T-helper 9 cell (primary cell): ENCODE measurements at regions not wholly inside any gene's neighbourhood (a gene's known extent, or its start where the extent isn't known, plus 50 kb on each side); places are given as distances from the start of the nearest gene placed in this dataset.
"Not testable (repeated sequence)": the region's sequence is repeated elsewhere in the genome, so short reads cannot be mapped to it uniquely, and the experiment has no call there.

ENCODE experiments used
- DNase-seq: peaks from one replicate; pipeline ENCODE4 v3.0.0-alpha.2; 2020

GRCh38 chr14:106302661-106303060 lies 776.3 kb downstream of the TMEM121 start:
- DNase-seq: no peak

- no peak for DNase-seq
Measured at GRCh38 chr14:106304271-106304670, 777.9 kb downstream of the TMEM121 start.

- DNase-seq: peak; percentile 69
Measured at GRCh38 chr14:106308839-106309389, 782.5 kb downstream of the TMEM121 start.

DNA sequence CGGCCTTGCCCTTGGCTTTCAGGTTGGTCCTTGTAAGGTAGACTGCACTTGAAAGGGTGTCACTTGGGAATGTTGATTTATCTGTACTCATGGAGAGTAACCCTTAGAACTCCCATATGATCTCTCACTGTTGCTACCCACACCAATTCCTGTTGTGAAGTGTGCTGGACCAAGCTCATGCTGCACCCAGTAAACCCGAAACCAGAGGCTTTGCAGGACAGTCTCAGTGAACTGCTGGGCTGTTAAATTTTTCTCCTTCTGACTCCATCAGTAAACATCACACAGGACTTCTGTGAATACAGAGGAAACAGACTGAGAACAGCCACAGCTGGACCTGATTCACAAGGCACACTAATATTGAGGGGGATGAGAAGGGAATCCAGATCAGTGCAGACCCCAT lies 783.0 kb downstream of the TMEM121 start:
- no peak for DNase-seq

DNA sequence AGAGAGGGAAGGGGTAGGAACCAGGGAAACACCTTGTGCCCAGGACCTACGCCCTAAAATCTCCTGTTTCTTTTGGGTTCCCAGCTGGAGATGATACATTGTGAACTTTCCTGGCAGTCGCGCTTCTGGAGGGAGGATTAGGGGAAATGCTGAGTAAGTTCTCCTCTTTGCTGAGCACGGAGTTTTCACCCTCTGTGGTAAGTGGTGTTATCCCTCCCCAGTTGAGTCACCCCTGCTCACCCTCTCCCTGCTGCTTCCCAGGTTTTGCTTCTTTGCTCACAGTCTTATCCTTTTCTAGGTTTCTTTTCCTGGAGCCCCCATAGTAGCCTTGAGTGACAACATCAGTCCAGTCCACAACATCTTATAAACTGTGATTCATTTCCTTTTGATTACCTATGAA lies 789.1 kb downstream of the TMEM121 start:
- DNase-seq: no peak

- DNase-seq: no peak
Measured at GRCh38 chr14:106317593-106317992, 791.2 kb downstream of the TMEM121 start.

- peak; percentile 33 for DNase-seq
Measured at GRCh38 chr14:106318700-106319099, 792.3 kb downstream of the TMEM121 start.

DNA sequence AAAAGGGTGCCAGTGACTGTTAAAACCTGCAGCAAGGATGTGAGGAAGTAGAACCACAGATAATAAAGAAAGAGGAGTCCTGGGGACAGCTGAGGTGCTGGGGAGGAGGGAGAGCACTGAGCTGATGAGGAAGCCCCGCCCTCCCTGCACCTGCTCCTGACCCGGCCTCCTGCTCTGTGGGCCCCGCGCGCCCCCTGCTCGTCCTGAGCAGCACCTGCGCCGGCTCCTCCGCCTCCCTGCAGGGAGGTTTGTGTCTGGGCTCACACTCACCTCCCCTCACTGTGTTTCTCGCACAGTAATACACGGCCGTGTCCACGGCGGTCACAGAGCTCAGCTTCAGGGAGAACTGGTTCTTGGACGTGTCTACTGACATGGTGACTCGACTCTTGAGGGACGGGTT lies 797.6 kb downstream of the TMEM121 start:
- not testable (repeated sequence) for DNase-seq

- DNase-seq: no peak
Measured at GRCh38 chr14:106327234-106327633, 800.9 kb downstream of the TMEM121 start.

DNA sequence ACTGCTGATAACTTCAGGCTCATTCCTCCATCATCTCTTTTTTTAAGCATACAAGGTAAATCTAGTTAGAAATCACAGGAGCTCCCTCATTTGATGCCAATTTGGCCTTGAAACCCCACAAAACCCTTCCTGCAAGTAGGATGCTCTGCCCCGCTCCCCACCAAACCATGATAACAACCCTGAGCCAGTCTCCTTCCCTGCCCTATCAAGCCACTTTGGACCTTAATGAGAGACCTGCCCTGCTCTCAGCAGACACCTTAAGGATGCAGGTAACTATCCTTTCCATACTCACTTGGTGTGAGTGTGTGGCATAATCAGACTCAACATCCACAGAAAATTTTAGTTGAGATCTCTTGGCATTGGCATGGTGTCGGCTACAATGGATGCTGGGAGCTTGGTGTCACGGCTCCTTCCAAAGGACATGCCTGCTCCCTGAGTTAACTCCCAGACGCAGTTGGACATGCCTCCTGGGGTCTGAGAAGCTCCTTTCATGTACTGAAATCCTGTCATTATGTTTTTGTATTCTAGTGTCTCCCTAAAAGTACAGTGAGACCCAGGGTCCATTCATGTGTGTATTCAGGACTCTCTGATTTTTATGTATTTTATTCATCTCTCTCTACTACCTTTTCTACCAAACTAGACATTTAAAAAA lies 801.4 kb downstream of the TMEM121 start:
- DNase-seq: not testable (repeated sequence)

DNA sequence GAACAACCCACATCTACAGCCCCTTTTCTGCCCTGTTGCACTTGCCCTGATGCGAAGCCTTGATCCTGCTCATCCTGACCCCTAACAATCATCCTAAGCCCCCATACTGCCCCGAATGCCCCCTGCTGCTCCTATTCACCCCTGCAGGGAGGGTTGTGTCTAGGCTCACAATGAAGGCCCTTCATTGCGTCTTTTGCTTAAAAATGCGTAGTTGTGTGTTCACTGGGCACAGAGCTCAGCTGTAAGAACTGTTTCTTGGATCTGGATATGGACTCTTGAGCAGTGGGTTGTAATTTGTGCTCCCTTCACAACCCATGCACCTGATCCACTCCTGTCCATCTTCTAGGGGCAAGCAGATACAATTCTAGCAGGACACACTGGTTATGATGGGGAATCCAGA lies 802.9 kb downstream of the TMEM121 start:
- not testable (repeated sequence) for DNase-seq

- not testable (repeated sequence) for DNase-seq
Measured at GRCh38 chr14:106329987-106330774, 803.8 kb downstream of the TMEM121 start.

DNA sequence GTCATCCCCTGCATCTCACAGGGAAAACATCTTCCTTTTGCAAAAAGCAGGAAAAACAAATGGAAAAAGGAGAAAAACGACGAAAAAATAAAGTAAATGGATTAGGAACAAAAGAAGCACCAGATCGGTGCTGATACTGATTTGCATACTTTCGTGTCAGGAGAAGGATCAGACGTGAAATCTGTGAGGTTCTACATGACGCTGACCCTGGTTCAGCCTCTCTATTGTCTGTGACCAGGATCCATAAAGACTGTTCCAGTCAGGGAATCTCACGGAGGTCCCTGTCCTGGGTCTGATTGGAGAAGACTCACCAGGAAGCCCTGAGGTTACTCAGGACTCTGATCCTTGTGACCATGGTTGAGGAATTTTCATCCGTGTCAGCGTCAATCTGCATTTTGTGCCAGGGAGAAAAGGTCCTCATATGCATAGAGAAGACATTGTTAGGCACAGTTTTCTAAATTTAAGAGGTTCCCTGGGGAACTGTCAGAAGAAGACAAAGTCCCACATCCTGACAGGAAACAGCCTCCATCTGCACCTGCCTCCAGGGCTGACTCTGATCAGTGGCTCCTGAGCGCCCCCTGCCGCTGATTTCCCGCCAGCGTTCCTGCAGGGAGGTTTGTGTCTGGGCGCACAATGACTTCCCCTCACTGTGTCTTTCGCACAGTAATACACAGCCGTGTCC lies 808.2 kb downstream of the TMEM121 start:
- DNase-seq: peak; percentile 75

DNA sequence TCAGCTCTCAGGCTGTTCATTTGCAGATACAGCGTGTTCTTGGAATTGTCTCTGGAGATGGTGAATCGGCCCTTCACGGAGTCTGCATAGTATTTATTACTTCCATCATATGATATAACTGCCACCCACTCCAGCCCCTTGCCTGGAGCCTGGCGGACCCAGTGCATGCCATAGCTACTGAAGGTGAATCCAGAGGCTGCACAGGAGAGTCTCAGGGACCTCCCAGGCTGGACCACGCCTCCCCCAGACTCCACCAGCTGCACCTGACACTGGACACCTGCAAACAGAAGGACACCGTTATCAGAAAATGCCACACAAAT lies 808.7 kb downstream of the TMEM121 start:
- DNase-seq: not testable (repeated sequence)

GRCh38 chr14:106338775-106339174 lies 812.4 kb downstream of the TMEM121 start:
- not testable (repeated sequence) for DNase-seq

DNA sequence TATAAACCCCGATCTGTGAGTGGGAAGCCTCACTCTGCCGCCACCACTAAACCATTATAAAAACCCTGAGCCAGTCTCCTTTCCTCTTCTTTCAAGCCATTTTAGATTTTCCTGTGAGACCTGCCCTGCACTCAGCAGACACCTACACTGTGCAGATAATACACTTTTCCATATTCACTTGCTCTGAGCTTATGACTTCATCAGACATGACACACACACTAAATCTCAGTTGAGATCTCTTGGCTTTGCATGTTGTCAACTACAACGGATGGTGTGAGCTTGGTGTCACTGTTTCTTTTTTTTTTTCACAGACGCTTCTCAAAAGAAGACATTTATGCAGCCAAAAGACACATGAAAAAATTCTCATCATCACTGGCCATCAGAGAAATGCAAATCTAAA lies 814.3 kb downstream of the TMEM121 start:
- not testable (repeated sequence) for DNase-seq

DNA sequence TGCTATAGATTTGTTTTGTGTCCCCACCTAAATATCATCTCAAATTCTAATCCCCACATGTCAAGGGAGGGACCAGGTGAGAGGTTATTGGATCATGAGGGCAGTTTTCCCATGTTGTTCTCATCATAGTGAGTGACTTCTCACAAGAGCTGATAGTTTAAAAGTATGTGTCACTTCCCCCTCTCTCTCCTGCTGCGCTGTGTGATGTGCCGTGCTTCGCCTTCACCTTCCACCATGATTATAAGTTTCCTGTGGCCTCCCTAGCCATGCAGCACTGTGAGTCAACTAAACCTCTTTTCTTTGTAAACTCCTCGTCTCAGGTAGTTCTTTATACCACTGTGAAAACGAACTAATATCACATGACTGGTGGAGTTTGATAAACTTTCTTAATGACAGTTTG lies 814.8 kb downstream of the TMEM121 start:
- DNase-seq: not testable (repeated sequence)

DNA sequence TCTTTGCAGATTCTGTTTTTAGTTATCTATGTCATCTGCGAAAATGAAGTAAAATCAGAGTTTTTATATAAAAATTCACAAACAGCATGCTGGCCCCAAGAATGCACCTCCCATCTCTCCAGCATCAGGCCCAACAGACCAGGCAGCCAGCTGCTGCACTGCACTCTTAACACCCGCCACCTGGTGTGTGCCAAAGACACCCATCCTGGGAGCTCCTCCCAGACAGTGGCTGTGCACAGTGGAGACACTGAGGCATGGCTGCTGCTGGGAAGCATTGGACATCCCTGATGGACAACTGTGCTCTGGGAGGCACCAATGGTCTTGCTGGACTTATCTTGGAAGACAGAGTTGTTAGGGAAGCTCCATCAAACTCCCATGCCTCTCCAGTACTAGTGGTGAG lies 817.2 kb downstream of the TMEM121 start:
- no peak for DNase-seq

GRCh38 chr14:106344065-106344614 lies 817.8 kb downstream of the TMEM121 start:
- DNase-seq: not testable (repeated sequence)

GRCh38 chr14:106344791-106345479 lies 818.6 kb downstream of the TMEM121 start:
- not testable (repeated sequence) for DNase-seq

- no peak for DNase-seq
Measured at GRCh38 chr14:106346084-106346483, 819.7 kb downstream of the TMEM121 start.

DNA sequence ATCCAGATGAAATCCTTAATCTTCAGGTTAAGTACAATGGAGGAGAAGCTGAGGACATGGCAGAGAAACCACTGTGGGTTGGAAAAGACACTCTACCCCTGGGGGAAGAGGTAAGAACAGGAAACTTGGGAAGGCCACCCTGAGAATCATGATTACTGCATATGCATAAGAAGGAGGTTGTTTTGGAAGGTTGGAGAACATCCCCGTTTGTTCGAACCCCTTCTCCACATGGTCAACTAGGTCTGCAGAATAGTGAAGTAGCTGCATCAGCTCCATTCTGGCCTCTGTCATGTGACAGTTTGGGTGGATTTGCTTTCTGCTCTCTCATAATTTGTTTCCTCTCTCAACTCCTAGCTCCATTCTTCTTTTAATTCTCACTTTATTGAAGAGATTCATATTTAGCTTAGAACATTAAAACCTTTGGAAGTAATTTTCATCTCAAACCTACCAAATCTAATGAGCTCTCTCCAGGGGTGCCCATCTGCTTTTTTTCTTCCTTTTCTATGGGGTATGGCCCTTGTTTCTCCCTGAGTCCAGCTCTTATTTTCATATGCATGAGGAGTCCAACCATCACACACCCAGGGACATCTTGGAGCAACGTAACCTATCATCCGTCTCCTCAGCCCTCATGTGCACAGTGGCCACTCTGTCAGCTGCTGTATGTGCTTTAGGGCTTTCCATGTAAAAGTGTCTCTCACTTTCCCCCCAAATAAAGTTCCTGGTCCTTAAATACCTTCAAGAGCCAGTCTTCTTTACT lies 820.3 kb downstream of the TMEM121 start:
- no peak for DNase-seq
